ENCODE measurements at regions not wholly inside any gene's neighbourhood (a gene's known extent, or its start where the extent isn't known, plus 50 kb on each side); places are given as distances from the start of the nearest gene placed in this dataset.
A peak's percentile ranks its signal among the peaks of the same experiment; 100 is the strongest.

GRCh38 chr3:104537323-104537722 lies 829.4 kb upstream of the ALCAM start:
- DNase-seq = no peak

DNA sequence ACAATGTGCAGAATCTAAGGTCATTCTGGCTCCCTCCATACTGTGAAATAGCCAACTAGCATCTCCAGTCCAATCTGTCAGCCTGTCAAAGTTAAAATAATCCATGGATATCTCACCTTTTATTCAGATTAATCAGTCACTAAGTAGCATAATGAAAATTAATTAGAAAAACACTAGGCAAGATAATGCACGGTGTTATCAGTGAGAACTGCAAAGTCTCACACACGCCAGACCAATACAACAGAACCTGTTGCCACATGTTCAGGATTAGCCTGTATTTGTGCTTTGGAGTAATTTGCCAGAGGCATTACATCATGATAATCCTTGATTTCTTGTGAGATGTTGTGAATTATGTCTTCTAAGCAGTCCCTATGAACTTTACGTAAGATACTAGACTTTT lies 820.4 kb upstream of the ALCAM start:
- no peak for DNase-seq

GRCh38 chr3:104547031-104547430 lies 819.7 kb upstream of the ALCAM start:
- DNase-seq = no peak

- DNase-seq = no peak
Observed at GRCh38 chr3:104548401-104548800, 818.3 kb upstream of the ALCAM start.

DNA sequence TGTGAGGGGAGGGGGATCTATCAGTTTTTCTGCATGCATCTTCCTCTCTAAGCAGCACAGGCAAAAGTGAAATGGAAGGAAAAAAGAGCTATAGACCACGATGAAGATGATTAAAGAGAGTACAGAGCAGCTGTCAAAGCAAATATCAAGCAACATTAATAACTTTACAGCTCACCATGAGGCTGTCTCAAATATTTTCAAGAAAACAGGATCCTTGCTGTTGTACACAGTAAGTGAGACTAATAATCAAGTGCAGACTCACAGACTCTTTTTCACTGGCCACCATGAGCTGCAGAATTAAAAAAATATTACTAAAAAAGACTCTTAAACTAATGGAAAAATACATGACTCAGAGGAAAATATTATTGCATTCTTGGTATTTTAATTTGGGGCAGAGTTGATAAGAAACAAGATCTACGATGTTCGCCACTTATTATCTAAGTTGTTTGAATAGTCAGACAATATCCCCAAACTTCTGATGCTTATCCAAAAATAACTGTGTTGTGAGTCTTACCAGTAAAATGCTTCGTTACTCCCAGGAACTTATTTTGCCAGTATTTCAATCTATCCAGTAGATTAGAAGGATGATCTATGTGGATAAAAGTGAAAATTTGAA lies 817.5 kb upstream of the ALCAM start:
- DNase-seq = no peak

DNA sequence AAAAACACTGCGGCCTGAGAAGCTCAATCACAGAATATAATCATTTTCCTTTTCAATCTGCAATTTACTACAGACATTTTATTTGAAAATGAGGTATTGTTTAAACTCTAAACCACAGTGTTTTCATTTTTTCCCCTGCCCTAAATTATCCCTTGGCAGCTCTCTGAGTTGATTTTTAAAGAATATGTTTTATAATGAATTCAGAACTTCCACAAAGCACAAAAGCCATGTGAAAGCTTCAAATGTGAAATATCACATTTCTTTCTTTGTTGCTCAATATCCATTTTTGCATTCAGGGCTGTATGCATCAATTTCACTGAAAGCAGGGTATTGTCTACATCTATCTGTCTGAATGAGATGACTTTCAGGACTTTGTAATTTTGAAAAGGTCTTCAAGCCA lies 813.6 kb upstream of the ALCAM start:
- DNase-seq = no peak

DNA sequence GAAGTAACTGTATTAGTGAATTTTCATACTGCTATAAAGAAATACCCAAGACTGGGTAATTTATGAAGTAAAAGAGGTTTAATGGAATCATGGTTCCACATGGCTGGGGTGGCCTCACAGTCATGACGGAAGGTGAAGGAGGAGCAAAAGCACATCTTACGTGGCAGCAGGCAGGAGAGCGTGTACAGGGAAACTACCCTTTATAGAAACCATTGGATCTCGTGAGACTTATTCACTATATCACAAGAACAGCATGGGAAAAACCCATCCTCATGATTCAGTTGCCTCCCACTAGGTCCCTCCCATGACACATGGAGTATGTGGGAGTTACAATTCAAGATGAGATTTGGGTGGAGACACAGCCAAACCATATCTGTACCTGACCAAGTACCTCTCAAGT lies 812.3 kb upstream of the ALCAM start:
- DNase-seq = no peak

- DNase-seq = peak; percentile 74
Observed at GRCh38 chr3:104555728-104556127, 811.0 kb upstream of the ALCAM start.

DNA sequence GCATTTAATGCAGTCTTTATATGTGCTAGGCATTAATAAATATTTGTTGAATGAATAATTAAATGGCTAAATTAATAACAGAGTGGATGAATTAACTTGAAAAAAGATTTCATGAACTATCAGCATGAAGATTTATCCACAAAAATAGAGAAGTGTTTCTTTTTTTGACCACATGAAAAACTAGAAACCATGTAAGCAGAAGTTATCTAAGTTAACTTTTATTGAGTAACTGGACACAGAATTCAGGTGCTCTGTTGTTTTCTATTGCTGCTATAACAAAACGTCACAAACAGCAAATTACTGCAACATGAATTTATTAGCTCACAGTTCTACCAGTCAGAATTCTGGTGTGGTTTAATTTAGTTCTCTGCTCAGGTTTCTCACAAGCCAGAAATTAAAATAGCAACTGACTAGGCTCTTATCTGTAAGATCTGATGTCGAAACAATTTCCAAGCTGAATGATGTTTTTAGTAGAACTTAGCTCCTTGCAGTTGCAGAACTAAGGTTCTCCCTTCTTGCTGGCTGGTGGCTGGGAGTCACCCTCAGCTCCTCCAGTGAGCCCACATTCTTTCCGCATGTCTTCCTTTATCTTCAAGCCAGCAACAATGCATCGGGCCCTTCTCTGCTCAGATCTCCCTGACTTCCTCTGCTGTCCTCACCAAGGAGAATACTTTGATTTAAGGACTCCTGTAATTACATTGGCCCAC lies 810.2 kb upstream of the ALCAM start:
- DNase-seq = no peak

- no peak for DNase-seq
Observed at GRCh38 chr3:104561324-104561723, 805.4 kb upstream of the ALCAM start.

DNA sequence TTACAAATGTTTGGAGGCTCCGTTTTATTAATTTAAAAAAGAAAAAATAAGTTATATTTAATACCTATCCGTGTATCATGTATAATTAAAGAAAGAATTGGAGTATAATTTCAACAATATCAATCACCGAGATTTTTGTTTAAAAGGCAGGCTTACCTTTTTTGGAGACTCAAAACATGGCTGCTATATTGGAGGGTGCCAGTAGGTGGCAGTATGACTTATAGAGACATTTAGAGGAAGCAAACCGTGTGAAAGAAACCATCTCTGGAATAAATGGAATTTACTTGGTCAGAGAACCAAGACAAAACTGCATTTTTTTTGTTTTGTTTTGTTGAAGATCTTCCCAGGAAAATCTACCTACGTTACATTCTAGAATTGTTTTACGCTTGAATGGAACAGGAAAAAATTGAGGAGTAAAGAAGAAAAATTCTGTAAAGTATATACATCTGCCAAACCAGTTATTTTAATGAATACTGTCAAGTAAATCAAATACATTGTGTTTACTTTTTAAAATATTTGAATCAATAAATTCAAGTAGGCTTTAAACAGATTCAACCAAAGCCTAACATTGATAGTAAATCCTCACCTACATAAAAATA lies 802.6 kb upstream of the ALCAM start:
- peak; percentile 77 for DNase-seq

GRCh38 chr3:104566054-104566453 lies 800.7 kb upstream of the ALCAM start:
- DNase-seq = no peak

DNA sequence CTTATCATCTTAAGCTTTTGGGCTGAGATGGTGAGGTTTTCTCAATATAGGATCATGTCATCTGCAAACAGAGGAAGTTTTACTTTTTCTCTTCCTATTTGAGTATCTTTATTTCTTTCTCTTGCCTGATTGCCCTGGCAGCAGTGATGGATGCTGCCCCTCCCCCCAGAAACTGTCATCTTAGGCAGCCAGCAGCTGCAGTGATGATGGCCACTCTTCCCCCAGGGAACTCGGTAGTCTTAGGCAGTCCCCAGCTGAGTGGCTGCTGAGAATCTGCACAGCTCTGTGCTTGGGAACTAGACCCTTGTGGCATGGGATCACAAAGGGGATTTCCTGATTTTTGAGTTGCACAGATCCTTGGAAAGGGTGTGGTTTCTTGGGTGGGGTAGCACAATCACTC lies 791.1 kb upstream of the ALCAM start:
- no peak for DNase-seq

DNA sequence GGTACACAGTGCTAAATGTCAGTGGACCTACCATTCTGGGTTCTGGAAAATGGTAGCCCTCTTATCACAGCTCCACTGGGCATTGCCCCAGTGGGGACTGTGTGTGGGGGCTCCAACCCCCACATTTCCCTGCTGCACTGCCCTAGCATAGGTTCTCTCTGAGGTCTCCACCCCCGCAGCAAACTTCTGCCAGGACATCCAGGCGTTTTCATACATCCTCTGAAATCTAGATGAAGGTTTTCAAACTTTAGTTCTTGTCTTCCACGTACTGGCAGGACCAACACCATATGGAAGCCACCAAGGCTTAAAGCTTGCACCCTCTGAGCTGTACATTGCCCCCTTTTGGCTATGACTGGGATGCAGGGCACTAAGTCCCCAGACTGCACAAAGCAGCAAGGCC lies 788.2 kb upstream of the ALCAM start:
- DNase-seq = no peak

GRCh38 chr3:104582092-104582491 lies 784.6 kb upstream of the ALCAM start:
- no peak for DNase-seq

DNA sequence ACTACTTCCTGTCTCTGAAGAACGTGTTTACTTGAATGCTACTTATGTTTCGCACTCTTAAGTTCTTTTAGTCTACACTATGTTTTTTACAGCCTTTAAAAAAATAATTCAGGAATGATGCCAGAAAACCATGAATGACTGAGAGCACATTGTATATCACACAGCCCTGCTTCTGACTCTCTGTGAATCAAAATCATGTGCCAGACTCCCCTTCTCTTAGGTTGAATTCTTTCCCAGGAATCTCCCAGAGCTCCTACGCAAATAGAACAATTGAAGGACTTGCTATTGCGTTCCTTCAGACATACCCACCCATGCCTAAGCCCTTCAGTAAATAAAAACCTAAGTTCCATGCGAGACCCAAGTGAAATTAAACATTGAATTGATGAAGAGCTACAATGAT lies 782.0 kb upstream of the ALCAM start:
- no peak for DNase-seq

DNA sequence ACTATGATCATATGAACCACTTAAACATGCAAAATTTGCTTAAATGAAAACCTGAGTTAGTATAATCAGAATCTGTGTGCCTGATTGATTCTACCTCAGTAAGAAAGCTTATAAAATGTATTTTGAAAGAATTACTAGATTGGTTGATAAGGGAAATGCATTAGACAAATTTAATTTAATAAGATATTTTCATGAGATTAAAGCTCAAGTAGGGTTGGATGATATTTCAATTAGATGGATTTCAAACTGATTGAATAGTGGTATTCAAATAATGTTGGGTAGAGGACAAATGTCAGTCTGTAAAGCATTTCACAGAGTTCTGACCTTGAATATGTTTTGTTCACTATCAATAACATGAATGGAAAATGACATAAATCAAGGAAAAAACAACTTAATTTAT lies 780.4 kb upstream of the ALCAM start:
- DNase-seq = no peak

GRCh38 chr3:104588442-104588841 lies 778.3 kb upstream of the ALCAM start:
- no peak for DNase-seq

GRCh38 chr3:104591776-104592175 lies 774.9 kb upstream of the ALCAM start:
- no peak for DNase-seq

DNA sequence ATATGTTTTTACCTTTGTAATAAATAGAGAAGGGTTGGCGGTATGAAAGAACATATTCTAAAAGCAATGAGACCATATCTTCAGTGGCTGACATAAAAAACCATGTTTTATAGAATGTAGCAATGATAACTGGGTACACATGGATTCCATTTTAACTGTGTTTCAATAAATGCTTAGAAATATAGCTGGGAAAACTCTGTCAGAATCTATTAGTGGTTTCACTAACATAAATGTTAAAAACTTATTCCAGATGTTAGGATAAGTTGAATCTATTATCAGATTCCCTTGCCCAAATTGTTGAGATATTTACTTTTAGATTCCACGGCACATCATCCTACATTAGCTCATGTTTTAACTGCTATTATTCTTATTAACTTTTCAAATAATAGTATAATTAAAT lies 772.2 kb upstream of the ALCAM start:
- no peak for DNase-seq

DNA sequence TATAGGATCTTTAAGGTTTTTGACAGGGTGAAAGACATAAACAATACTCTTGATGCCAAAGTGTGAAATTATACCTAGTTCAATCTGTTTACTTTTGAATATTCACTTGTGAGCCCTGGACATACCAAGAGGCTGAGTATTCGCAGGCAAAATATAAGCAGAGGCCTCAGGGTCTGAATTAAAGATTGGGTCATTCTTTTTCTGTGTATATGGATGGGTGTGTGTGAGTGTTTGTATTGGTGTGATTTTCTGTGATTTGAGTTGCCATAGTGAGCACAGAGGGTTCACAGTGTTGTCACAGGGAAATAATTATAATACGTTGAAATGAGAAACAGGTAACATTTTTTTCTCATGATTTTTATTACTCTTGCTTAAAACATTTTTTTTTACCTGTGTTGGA lies 770.7 kb upstream of the ALCAM start:
- no peak for DNase-seq

DNA sequence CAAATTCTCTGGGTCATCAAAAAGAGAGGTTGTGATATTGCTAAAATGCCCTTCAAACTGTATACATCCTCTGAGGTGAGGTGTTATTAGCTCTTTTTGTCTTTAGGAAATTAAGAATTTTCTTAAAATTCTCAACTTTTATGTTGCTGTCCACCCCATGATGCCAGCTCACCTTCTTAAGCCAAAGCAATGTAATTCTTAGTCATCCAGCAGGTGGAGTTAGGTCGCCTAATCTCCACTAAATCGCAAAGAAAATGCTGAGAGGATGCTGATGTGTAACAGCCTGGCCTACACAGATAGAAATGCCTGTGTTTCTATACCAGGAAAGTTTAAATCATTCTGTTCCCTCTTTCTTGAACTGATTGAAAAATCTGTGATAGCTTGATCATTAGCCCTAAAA lies 770.2 kb upstream of the ALCAM start:
- peak; percentile 66 for DNase-seq

- DNase-seq = peak; percentile 62
Observed at GRCh38 chr3:104598848-104599511, 767.7 kb upstream of the ALCAM start.
